ENCODE measurements at regions not wholly inside any gene's neighbourhood (a gene's known extent, or its start where the extent isn't known, plus 50 kb on each side); places are given as distances from the start of the nearest gene placed in this dataset.

- TF ChIP-seq EZH2 (IDR thresholded peaks at IDR 0.05; ENCODE audit: insufficient read depth, low read length) (no peak), CTCF (IDR thresholded peaks at IDR 0.05; ENCODE audit: insufficient read depth, low read depth, low read length) (no peak)
- no peak overlapping the region for H3K4me3 Mint-ChIP-seq (ENCODE audit: unreplicated experiment)
- H3K4me1 Mint-ChIP-seq (ENCODE audit: low read depth, unreplicated experiment): peaks cover 19% of the 10 kb centered on the region
- no peaks in the 10 kb centered on the region for H3K79me2 ChIP-seq (ENCODE audit: insufficient read depth, low read length)
- no peaks in the 10 kb centered on the region for H3K36me3 ChIP-seq (ENCODE audit: insufficient read depth, low read length)
- H3K9ac ChIP-seq (ENCODE audit: low read length): no peak overlapping the region
- no peak for FAIRE-seq
- peaks cover 14% of the 10 kb centered on the region for H3K4me1 ChIP-seq (ENCODE audit: insufficient read depth, low read length)
- no peak overlapping the region for H3K4me2 ChIP-seq (ENCODE audit: low read length)
- H3K27me3 ChIP-seq (ENCODE audit: insufficient read depth, low read length): no peaks in the 10 kb centered on the region
- DNase-seq (ENCODE audit: low read depth): no peak
- no peak overlapping the region for H3K4me3 ChIP-seq (ENCODE audit: insufficient read depth, low read depth, low read length)
- H3K27ac Mint-ChIP-seq (ENCODE audit: unreplicated experiment): no peak overlapping the region
- H3K27ac ChIP-seq (ENCODE audit: low read depth, low read length): no peak overlapping the region
- no peaks in the 10 kb centered on the region for H4K20me1 ChIP-seq (ENCODE audit: insufficient read depth, low read length)
- H3K36me3 Mint-ChIP-seq (ENCODE audit: low read depth, unreplicated experiment): no peaks in the 10 kb centered on the region
- no peak overlapping the region for H2AFZ ChIP-seq (ENCODE audit: low read depth, low read length)
- H3K27me3 Mint-ChIP-seq (ENCODE audit: low read depth, unreplicated experiment): no peaks in the 10 kb centered on the region
- no peaks in the 10 kb centered on the region for H3K9me3 Mint-ChIP-seq (ENCODE audit: unreplicated experiment)
- no peaks in the 10 kb centered on the region for H3K9me3 ChIP-seq (ENCODE audit: insufficient read depth, low read depth, low read length)
These were observed 176.0 kb upstream of the TSC22D1 start for GRCh38 chr13:44752164-44752563.

- H3K27ac ChIP-seq (ENCODE audit: low read depth, low read length): no peak overlapping the region
- Mint-ChIP-seq H3K4me1 (ENCODE audit: low read depth, unreplicated experiment) (peaks cover 15% of the 10 kb centered on the region), H3K9me3 (ENCODE audit: unreplicated experiment) (no peaks in the 10 kb centered on the region), H3K4me3 (ENCODE audit: unreplicated experiment) (no peak overlapping the region), H3K27me3 (ENCODE audit: low read depth, unreplicated experiment) (no peaks in the 10 kb centered on the region), H3K27ac (ENCODE audit: unreplicated experiment) (no peak overlapping the region), H3K36me3 (ENCODE audit: low read depth, unreplicated experiment) (no peaks in the 10 kb centered on the region)
- H3K27me3 ChIP-seq (ENCODE audit: insufficient read depth, low read length): no peaks in the 10 kb centered on the region
- H3K36me3 ChIP-seq (ENCODE audit: insufficient read depth, low read length): no peaks in the 10 kb centered on the region
- no peak overlapping the region for H2AFZ ChIP-seq (ENCODE audit: low read depth, low read length)
- FAIRE-seq: no peak
- no peaks in the 10 kb centered on the region for H3K79me2 ChIP-seq (ENCODE audit: insufficient read depth, low read length)
- DNase-seq (ENCODE audit: low read depth): no peak
- no peaks in the 10 kb centered on the region for H4K20me1 ChIP-seq (ENCODE audit: insufficient read depth, low read length)
- H3K4me2 ChIP-seq (ENCODE audit: low read length): no peak overlapping the region
- H3K4me3 ChIP-seq (ENCODE audit: insufficient read depth, low read depth, low read length): no peak overlapping the region
- peaks cover under 1% of the 10 kb centered on the region for H3K4me1 ChIP-seq (ENCODE audit: insufficient read depth, low read length)
- no peak overlapping the region for H3K9ac ChIP-seq (ENCODE audit: low read length)
- TF ChIP-seq EZH2 (IDR thresholded peaks at IDR 0.05; ENCODE audit: insufficient read depth, low read length) (no peak), CTCF (IDR thresholded peaks at IDR 0.05; ENCODE audit: insufficient read depth, low read depth, low read length) (no peak)
- H3K9me3 ChIP-seq (ENCODE audit: insufficient read depth, low read depth, low read length): no peaks in the 10 kb centered on the region
These were observed 174.5 kb upstream of the TSC22D1 start for GRCh38 chr13:44750630-44751029.

- H3K9me3 Mint-ChIP-seq (ENCODE audit: unreplicated experiment): no peaks in the 10 kb centered on the region
- no peaks in the 10 kb centered on the region for H4K20me1 ChIP-seq (ENCODE audit: insufficient read depth, low read length)
- no peaks in the 10 kb centered on the region for H3K4me1 ChIP-seq (ENCODE audit: insufficient read depth, low read length)
- no peak overlapping the region for H3K4me2 ChIP-seq (ENCODE audit: low read length)
- no peaks in the 10 kb centered on the region for H3K36me3 ChIP-seq (ENCODE audit: insufficient read depth, low read length)
- no peak overlapping the region for H3K27ac Mint-ChIP-seq (ENCODE audit: unreplicated experiment)
- no peak overlapping the region for H2AFZ ChIP-seq (ENCODE audit: low read depth, low read length)
- H3K27me3 Mint-ChIP-seq (ENCODE audit: low read depth, unreplicated experiment): no peaks in the 10 kb centered on the region
- H3K36me3 Mint-ChIP-seq (ENCODE audit: low read depth, unreplicated experiment): no peaks in the 10 kb centered on the region
- no peak overlapping the region for H3K4me3 ChIP-seq (ENCODE audit: insufficient read depth, low read depth, low read length)
- FAIRE-seq (no peak), DNase-seq (ENCODE audit: low read depth) (no peak)
- H3K27me3 ChIP-seq (ENCODE audit: insufficient read depth, low read length): no peaks in the 10 kb centered on the region
- H3K27ac ChIP-seq (ENCODE audit: low read depth, low read length): no peak overlapping the region
- TF ChIP-seq CTCF (IDR thresholded peaks at IDR 0.05; ENCODE audit: insufficient read depth, low read depth, low read length): no peak
- no peak for TF ChIP-seq EZH2 (IDR thresholded peaks at IDR 0.05; ENCODE audit: insufficient read depth, low read length)
- no peaks in the 10 kb centered on the region for H3K9me3 ChIP-seq (ENCODE audit: insufficient read depth, low read depth, low read length)
- H3K9ac ChIP-seq (ENCODE audit: low read length): no peak overlapping the region
- peaks cover 15% of the 10 kb centered on the region for H3K4me1 Mint-ChIP-seq (ENCODE audit: low read depth, unreplicated experiment)
- H3K4me3 Mint-ChIP-seq (ENCODE audit: unreplicated experiment): no peak overlapping the region
- no peaks in the 10 kb centered on the region for H3K79me2 ChIP-seq (ENCODE audit: insufficient read depth, low read length)
These were observed 173.8 kb upstream of the TSC22D1 start for GRCh38 chr13:44749906-44750305.
